WERI-Rb-1 (cell line): ENCODE measurements at regions not wholly inside any gene's neighbourhood (a gene's known extent, or its start where the extent isn't known, plus 50 kb on each side); places are given as distances from the start of the nearest gene placed in this dataset.
"Not testable (repeated sequence)": the region's sequence is repeated elsewhere in the genome, so short reads cannot be mapped to it uniquely, and the experiment has no call there.

Experiments
- DNase-seq: peaks from one replicate; pipeline ENCODE4 v3.0.0-alpha.2; 2020
- H3K27ac ChIP-seq: fragments of 250-450 bp; sonication (Bioruptor Pico); 2 replicates; pipeline ENCODE4 v1.5.1; 2020; ENCODE audit warnings: mild to moderate bottlenecking, moderate library complexity
- H3K27me3 ChIP-seq: fragments of 250-450 bp; sonication (Bioruptor Pico); 2 replicates; pipeline ENCODE4 v1.5.1; 2021; ENCODE audit warnings: mild to moderate bottlenecking, low read depth, moderate library complexity; ENCODE audit not compliant: insufficient read depth, severe bottlenecking
- H3K36me3 ChIP-seq: fragments of 250-450 bp; sonication (Bioruptor Pico); 2 replicates; pipeline ENCODE4 v1.5.1; 2020; ENCODE audit warnings: mild to moderate bottlenecking, moderate library complexity
- H3K4me3 ChIP-seq: 2 replicates; pipeline ENCODE4 v1.5.1; 2011; ENCODE audit warnings: low read depth, mild to moderate bottlenecking, control low read depth, low read length
- H3K9me3 ChIP-seq: fragments of 250-450 bp; sonication (Bioruptor Pico); 2 replicates; pipeline ENCODE4 v1.5.1; 2021; ENCODE audit warnings: mild to moderate bottlenecking, moderate library complexity; ENCODE audit not compliant: severe bottlenecking
- TF ChIP-seq, protein P1 (sequence below): IDR thresholded peaks from 2 replicates; pipeline ENCODE4 v1.5.1; 2011; ENCODE audit warnings: low read depth, mild to moderate bottlenecking, control low read depth, inconsistent platforms, low read length

DNA sequence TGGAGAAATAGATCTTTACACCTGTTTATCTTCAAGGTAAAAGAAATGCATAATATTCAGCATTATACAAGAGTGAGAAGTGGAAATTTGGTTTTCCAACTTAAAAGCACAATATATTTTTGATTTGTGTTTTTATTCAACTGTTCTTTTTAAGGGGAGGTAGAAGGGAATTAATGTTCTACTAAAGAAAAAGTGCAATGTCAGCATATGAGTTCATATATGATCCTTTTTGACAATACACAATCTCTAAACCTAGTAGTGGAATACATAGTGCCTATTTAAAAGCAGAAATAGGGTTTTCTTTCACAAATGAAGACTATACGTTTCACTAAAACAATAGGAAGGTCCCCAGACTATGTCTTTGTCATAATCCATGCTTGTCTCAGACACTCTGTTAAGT lies 63.2 kb upstream of the ATP5MC3 start:
- Histone ChIP-seq H3K36me3 (no peaks in the 10 kb centered on the region), H3K9me3 (no peaks in the 10 kb centered on the region), H3K4me3 (no peak overlapping the region), H3K27ac (no peak overlapping the region), H3K27me3 (no peaks in the 10 kb centered on the region)
- TF ChIP-seq, protein P1, sequence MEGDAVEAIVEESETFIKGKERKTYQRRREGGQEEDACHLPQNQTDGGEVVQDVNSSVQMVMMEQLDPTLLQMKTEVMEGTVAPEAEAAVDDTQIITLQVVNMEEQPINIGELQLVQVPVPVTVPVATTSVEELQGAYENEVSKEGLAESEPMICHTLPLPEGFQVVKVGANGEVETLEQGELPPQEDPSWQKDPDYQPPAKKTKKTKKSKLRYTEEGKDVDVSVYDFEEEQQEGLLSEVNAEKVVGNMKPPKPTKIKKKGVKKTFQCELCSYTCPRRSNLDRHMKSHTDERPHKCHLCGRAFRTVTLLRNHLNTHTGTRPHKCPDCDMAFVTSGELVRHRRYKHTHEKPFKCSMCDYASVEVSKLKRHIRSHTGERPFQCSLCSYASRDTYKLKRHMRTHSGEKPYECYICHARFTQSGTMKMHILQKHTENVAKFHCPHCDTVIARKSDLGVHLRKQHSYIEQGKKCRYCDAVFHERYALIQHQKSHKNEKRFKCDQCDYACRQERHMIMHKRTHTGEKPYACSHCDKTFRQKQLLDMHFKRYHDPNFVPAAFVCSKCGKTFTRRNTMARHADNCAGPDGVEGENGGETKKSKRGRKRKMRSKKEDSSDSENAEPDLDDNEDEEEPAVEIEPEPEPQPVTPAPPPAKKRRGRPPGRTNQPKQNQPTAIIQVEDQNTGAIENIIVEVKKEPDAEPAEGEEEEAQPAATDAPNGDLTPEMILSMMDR: no peak
- DNase-seq: no peak

DNA sequence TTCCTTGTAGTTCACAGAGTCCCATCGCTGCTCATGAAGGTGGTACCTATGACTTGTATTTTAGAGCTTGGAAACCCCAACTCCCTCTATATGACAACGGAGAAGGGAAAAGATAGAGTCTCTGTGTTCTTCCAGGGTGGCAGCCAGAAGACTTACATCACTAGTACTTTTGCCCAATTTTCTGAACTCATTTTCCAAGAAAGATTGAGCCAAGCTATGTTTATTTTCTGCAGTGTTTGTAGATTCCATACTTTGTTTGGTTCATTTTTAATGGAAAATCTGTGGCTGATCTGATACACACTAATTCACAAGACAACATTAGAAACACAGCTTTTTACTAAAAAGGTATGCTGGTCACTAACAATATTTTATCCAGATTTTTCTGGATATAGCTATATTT lies 60.2 kb upstream of the ATP5MC3 start:
- H3K27me3 ChIP-seq: no peaks in the 10 kb centered on the region
- H3K27ac ChIP-seq: no peak overlapping the region
- no peaks in the 10 kb centered on the region for H3K36me3 ChIP-seq
- TF ChIP-seq, protein P1: no peak
- peaks cover 10% of the 10 kb centered on the region for H3K9me3 ChIP-seq
- DNase-seq: no peak
- no peak overlapping the region for H3K4me3 ChIP-seq

DNA sequence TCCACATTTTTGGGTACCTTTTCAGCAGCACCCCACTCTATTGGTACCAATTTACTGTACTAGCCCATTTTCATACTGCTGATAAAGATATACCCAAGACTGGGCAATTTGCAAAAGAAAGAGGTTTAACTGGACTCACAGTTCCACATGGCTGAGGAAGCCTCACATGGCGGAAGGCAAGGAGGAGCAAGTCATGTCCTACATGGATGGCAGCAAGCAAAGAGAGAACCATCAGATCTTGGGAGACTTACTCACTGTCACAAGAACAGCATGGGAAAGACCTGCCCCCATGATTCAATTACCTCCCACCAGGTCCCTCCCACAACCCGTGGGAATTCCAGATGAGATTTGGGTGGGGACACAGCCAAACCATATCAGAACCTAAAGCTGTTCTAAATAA lies 58.5 kb upstream of the ATP5MC3 start:
- H3K27ac ChIP-seq, H3K9me3 ChIP-seq, H3K36me3 ChIP-seq, H3K27me3 ChIP-seq, DNase-seq, H3K4me3 ChIP-seq: not testable (repeated sequence)

DNA sequence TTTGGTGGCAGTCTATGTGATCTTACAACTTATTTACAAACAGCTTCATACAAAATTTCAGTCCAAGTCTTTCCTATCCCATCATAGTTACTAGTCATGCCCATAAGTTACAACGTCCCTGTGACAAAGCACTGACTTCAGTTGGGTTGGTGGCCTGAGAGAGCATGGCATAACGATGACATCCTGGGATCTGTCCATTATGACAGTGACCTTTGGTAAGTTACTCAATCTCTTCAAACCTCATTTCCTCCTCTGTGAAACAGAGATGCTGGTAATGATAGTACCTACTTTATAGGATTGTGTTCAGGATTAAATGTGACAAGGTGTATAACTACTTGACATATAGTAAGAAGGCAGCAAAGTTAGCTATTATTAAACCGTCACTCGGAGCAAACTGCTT lies 55.4 kb upstream of the ATP5MC3 start:
- TF ChIP-seq, protein P1: no peak
- no peak for DNase-seq
- no peaks in the 10 kb centered on the region for H3K27me3 ChIP-seq

DNA sequence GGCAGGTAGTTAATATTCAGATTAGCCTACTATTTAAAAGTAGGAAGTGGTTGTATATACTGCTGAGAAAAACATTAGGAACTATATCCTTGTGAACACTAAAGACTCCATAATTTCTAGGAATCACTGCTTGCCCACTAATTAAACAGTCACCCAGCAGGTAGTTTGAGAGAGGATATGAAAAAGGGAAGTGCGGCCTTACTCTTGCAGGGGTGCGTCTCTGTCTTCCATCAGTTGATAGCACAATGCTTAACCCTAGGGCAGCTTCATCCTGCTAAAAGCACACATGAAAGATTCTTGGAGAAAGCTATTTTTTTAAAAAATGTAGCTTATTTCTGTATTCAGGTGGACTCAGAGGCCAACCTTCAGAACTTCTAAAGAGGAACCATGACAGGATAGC lies 53.1 kb upstream of the ATP5MC3 start:
- Histone ChIP-seq H3K9me3 (peaks cover 10% of the 10 kb centered on the region), H3K27me3 (no peaks in the 10 kb centered on the region), H3K4me3 (no peak overlapping the region), H3K36me3 (no peaks in the 10 kb centered on the region), H3K27ac (no peak overlapping the region)
- TF ChIP-seq, protein P1: no peak
- no peak for DNase-seq

More for the DNA sequence above, 55.4 kb upstream of the ATP5MC3 start:
- H3K36me3 ChIP-seq: no peaks in the 10 kb centered on the region
- H3K9me3 ChIP-seq: peaks cover 10% of the 10 kb centered on the region
- no peak overlapping the region for H3K4me3 ChIP-seq
- no peak overlapping the region for H3K27ac ChIP-seq

DNA sequence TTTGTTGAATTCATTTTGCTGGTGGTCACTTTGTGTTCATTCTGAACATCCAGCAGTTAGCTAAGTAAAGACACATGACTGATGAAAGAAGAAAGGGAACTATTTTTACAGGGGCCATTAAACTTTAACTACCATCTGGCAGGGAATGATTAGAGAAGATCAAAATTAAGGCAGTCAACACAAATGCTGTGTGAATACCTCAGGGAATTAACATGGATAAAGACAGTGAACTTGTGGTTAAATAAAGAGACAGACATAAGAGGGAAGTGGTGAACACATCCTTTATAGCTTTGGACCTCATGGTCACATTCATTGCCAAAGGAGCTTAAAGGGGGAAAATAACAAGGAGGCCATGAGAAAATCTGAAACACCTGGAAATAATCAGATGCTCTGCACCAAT lies 52.6 kb upstream of the ATP5MC3 start:
- no peak for DNase-seq

More for the DNA sequence above, 52.6 kb upstream of the ATP5MC3 start:
- Histone ChIP-seq H3K27ac (no peak overlapping the region), H3K4me3 (no peak overlapping the region), H3K36me3 (no peaks in the 10 kb centered on the region), H3K27me3 (no peaks in the 10 kb centered on the region), H3K9me3 (peaks cover 7% of the 10 kb centered on the region)
- TF ChIP-seq, protein P1: no peak
